LNCaP clone FGC (cell line): ENCODE measurements at regions not wholly inside any gene's neighbourhood (a gene's known extent, or its start where the extent isn't known, plus 50 kb on each side); places are given as distances from the start of the nearest gene placed in this dataset.

ENCODE experiments used
- DNase-seq: peaks from one replicate; pipeline ENCODE4 v3.0.0-alpha.2; 2011; ENCODE audit warnings: low read depth
- H3K4me3 ChIP-seq: 2 replicates; pipeline ENCODE4 v1.5.1; 2011; ENCODE audit warnings: mild to moderate bottlenecking, low read depth, low read length, control low read depth
- TF ChIP-seq, protein P1 (sequence below): IDR thresholded peaks from 2 replicates; pipeline ENCODE4 v1.5.1; 2012; ENCODE audit warnings: mild to moderate bottlenecking; ENCODE audit not compliant: control insufficient read depth, insufficient read depth; ENCODE audit errors: extremely low read depth

DNA sequence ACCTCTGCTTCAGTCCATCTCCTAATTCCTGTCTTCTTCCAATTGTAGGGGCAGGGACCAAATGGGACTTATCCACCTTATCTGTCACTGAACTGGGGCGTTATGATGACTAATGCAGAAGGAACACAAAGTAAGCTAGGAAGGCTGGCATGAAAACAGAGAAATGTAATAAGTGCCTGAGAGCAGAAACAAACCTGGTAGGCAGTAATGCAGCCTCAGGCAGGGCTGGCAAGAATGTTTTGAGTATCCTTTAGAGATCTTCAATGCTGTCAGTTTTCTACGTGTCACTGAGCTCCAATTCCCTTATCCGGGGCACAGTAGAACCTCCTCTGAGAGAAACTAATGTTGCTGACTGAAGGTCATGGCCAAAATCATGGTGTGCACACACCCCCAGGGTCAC, 246.2 kb upstream of the TBL1XR1 start:
- no peak overlapping the region for H3K4me3 ChIP-seq
- no peak for DNase-seq
- TF ChIP-seq, protein P1, sequence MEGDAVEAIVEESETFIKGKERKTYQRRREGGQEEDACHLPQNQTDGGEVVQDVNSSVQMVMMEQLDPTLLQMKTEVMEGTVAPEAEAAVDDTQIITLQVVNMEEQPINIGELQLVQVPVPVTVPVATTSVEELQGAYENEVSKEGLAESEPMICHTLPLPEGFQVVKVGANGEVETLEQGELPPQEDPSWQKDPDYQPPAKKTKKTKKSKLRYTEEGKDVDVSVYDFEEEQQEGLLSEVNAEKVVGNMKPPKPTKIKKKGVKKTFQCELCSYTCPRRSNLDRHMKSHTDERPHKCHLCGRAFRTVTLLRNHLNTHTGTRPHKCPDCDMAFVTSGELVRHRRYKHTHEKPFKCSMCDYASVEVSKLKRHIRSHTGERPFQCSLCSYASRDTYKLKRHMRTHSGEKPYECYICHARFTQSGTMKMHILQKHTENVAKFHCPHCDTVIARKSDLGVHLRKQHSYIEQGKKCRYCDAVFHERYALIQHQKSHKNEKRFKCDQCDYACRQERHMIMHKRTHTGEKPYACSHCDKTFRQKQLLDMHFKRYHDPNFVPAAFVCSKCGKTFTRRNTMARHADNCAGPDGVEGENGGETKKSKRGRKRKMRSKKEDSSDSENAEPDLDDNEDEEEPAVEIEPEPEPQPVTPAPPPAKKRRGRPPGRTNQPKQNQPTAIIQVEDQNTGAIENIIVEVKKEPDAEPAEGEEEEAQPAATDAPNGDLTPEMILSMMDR: no peak

DNA sequence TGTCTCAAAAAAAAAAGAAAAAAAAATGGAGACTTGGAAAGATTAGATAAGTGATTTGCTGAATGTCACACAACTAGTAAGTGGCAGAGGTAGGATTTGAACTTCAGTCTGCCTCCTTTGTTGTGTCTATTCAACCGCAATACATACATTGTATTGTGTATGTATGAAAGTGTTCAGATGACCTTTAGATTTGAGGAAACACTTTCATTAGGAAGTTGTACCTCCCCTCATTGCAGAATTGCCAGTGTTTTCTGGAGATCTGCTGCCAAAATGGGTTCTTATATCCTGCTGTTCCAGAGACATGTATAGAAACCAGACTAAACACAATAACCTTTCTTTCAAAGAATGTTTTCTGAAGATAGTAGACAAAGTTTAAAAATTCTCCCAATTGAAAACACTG, 247.4 kb upstream of the TBL1XR1 start:
- DNase-seq: no peak
- no peak overlapping the region for H3K4me3 ChIP-seq
- TF ChIP-seq, protein P1: no peak

DNA sequence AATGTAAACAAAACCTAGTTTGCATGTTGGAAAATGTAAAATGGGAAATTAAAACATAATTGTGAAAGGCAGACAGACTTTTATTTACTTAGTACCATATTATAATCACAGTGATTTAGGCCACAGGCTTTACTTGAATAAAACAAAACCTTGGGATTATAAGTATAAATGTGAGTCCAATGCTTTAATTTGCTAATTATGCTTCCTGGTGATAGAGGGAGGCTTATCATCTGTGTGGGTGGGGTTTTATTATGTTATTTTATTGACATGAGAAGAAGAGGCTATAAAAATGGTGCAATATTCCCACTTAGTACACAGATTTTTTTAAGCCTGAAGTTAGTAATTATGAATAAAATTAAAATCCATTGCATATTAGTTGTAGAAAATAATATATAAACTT, 248.3 kb upstream of the TBL1XR1 start:
- no peak overlapping the region for H3K4me3 ChIP-seq
- DNase-seq: no peak
- TF ChIP-seq, protein P1: no peak

DNA sequence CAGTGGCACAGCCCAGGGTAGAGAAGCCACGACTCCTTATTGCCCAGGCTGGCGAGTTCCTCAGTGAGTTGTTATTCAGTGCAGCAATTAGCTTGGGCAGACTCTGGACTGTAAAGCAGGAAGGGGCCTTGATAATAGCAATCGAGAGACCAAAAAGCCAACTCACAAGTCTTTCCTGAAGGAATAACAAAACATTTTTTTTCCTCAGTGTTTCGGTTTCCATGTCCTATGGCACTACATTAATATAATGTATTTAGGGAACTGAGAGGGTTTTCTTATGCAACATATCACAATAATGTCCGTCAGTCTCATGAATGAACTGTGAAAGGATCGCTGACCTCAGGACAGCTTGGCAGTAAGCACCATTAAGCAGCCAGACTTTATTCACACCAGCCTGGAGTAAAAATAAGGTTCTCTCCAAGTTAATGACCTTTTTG, 248.9 kb upstream of the TBL1XR1 start:
- DNase-seq: no peak
- TF ChIP-seq, protein P1: no peak
- H3K4me3 ChIP-seq: no peak overlapping the region

DNA sequence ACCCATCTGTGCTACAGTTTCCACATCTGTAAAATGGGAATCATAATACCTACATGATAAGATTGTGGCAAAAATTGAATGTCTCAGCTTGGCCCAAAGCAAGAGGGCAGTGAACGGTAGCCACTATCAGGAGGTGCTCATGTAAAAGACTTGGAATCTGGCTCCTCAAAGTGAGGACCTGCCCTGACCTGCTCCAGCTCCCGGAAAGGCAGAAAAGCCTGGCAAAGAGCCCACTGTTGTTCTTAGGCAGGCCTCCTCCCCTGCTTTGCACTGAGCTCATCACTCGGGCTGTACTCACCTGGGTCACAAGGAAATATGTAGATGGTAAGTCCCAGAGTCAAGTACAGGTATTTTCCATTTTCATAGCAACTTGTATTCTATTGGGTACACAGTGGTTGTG, 250.7 kb upstream of the TBL1XR1 start:
- no peak overlapping the region for H3K4me3 ChIP-seq
- peak; percentile 80 for DNase-seq
- TF ChIP-seq, protein P1: no peak

DNA sequence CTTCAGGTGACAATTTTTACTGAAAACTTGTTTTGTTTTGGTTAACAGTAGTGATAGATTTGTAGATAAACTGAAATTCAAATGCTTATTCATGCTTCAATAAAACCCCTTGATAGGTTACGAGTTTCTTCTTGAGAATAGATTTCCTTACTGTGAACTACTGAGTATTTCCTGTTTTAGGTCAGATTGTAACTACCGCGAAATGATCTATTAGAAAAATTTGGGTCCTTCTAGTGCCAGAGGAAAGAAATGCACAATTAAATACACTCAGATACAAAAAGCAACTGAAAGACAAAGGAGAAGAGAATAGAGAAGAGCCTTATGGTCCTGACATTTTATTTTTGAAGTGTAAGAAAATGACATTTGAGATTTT, 251.7 kb upstream of the TBL1XR1 start:
- TF ChIP-seq, protein P1: no peak
- no peak overlapping the region for H3K4me3 ChIP-seq
- no peak for DNase-seq

DNA sequence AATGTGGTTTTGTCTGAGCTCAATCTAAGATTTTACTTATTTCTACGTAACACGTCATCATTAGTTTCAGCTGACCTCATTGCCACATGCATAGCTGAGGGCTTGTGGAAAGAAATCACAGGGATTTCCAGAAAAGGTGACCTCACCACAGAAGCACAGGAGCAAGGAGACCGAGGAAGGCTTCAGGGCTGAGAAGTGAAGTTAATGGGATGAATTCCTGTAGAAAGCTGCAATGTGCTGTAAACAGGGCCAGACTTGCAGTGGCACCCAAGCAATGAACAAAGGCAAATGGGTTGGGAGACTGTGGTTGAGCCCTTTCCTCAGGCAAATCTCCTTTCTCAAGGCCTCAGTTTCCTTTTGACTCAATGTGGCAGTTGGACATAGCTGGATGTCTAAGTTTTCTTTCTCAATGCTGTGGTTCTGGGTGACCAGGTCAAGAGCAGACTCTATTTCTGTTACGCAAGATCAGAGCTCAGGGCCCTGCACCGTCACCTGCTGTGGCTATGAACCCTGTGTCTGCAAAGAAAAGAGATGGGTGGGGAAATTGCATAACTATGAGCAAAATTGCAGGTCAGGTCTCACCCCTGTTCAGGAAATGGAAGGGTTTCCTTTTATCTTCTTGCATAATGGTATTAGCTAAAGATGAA, 252.2 kb upstream of the TBL1XR1 start:
- H3K4me3 ChIP-seq: no peak overlapping the region
- DNase-seq: no peak
- TF ChIP-seq, protein P1: no peak
